HG02938 (cell line): ENCODE measurements at regions not wholly inside any gene's neighbourhood (a gene's known extent, or its start where the extent isn't known, plus 50 kb on each side); places are given as distances from the start of the nearest gene placed in this dataset.

Experiments used
- ATAC-seq: cut with Tn5 transposase; IDR thresholded peaks from one replicate; pipeline ENCODE4 v1.9.1; 2021; ENCODE audit warnings: mild to moderate bottlenecking, moderate library complexity; ENCODE audit not compliant: unreplicated experiment

DNA sequence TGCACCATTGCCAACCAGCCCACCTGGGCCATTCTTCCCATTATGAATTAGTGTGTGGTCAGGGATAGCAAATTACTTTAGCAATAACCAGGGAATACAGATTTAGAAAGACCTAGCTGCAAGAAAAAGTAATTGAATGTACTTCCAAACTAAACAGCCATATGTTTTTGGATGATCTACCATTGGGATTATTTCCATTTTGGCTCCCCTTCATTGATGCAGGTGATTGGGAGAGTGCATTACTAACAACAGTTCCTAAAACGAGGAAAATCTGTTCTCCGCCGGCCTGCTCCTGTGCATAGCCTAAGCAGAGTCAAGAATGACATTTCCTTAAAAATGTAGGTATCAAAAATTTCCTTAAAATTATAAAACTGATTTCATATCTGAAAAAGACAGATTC lies 58.5 kb downstream of the MAIP1 start:
- ATAC-seq: no peak

- ATAC-seq: no peak
Measured at GRCh38 chr2:200021449-200022114, 66.2 kb downstream of the MAIP1 start.

GRCh38 chr2:200022511-200022910 lies 67.1 kb downstream of the MAIP1 start:
- no peak for ATAC-seq

DNA sequence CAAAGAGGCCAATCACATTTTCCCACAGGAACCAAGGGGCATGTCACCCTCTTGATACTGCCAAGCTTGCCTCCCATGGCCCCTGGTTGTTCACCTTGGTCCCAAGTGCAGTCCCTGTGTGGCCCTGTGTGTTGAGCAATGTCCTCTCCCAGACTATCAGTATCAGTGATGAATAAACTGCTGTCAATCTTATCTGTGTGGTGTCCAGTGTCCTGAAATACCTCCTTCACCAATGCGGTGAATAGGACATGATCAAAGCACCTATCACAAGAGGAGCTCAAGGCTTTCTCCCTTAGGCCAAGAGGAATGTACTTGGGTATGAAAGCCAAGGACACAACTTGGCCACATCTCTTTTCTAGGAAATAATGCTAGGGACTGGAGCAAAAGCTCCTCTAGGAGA lies 68.2 kb downstream of the MAIP1 start:
- no peak for ATAC-seq

DNA sequence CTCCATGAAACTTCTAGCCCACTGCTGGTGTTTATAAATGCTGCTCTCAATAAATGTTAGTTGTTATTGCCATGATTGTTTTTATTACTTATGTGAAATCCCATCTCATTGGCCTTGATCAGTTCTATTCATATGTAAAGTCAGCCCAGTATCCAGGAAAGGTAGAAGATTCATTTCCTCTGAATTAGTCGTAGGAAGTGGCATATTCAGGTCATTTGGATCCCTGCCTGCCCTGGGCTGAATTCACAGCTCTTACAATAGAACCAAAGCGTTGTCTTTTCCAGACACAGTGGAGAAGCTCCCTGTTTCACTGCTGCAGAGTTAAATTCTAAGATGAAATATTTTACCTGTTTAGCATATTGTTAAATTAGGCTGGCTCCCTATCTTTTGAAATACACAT lies 70.3 kb downstream of the MAIP1 start:
- ATAC-seq: no peak

- ATAC-seq: no peak
Measured at GRCh38 chr2:200026332-200027230, 71.2 kb downstream of the MAIP1 start.

GRCh38 chr2:200028998-200029397 lies 73.6 kb downstream of the MAIP1 start:
- ATAC-seq: no peak

DNA sequence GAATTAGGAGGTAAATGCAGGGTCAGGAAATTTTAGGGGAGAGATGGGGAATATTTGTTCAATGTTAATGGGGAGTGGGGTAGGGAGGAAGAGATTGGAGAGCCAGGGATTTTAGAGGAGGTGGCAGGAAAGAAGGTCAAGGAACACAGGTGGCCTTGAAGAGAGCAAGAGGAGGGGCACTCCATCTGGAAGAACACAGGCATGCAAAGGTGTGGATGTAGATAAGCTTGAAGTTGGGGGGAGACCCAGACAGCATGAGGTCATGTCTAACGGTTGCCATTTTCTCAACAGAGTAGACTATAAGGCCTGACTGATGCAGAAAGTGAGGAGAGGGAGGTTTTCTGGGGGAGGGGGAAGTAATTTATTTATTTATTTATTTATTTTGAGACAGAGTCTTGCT lies 77.5 kb downstream of the MAIP1 start:
- no peak for ATAC-seq

GRCh38 chr2:200033929-200034328 lies 78.5 kb downstream of the MAIP1 start:
- no peak for ATAC-seq

GRCh38 chr2:200034816-200035215 lies 79.4 kb downstream of the MAIP1 start:
- ATAC-seq: no peak

DNA sequence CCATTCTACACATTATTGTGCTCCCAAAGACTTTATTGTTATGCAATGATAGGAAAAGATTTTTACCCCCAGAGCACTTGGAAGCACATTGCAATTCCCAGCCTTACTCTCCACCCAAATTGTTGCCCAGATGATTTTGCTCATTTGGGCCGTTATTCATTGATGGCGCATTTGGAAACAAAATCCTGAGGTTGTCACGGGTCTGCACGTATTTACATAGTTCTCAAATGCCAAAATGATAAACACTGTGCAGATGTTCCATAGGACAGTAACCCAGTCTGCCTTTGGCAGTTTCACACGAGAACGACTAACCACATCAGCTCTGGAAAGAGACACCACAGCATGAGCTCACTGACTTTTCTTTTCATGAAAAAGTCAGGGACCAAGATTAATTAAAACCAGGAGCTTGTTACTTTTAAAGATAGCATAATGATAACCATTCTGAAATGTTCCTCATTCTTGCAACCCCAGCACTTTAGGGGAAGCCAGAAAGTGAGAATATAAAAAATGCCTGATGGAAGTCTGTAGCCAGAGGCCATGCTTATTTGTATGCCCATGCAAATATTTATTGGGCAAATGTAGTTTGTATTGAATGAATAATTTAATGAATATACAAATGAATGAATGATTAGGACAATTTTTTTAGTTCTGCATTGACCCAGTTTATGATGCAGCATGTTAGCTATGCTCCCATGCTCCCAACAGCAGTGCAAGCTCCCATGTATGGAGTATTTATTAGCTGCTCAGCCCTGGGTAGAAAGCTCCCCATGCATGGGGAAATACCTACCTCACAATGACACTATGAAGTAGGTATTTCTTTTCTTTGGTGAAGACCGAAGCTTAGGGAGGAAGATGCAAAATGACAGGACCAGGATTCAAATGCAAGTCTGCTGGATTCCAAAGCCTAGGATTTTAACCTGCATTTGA lies 84.6 kb downstream of the MAIP1 start:
- ATAC-seq: no peak

GRCh38 chr2:200040831-200041230 lies 85.4 kb downstream of the MAIP1 start:
- no peak for ATAC-seq

GRCh38 chr2:200041639-200042038 lies 86.3 kb downstream of the MAIP1 start:
- ATAC-seq: no peak

GRCh38 chr2:200042102-200042735 lies 86.8 kb downstream of the MAIP1 start:
- no peak for ATAC-seq

- ATAC-seq: no peak
Measured at GRCh38 chr2:200042944-200043343, 87.6 kb downstream of the MAIP1 start.

DNA sequence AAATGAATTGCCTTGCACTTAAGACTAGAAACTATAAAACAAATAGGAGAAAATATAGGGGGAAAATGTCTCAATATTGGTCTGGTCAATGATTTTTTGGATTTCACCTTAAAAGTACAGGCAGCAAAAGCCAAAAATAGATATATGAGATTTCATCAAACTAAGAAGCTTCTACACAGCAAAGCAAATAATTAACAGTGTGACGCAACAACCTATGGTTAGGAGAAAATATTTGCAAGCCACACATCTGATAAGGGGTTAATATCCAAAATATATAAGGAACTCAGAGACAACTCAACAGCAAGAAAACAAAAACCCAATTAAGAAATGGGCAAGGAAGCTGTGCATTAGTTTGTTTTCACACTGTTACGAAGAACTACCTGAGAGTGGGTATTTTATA lies 89.1 kb downstream of the MAIP1 start:
- no peak for ATAC-seq

- no peak for ATAC-seq
Measured at GRCh38 chr2:200048421-200048820, 93.0 kb downstream of the MAIP1 start.

GRCh38 chr2:200049086-200049485 lies 93.7 kb downstream of the MAIP1 start:
- ATAC-seq: no peak

- no peak for ATAC-seq
Measured at GRCh38 chr2:200050921-200051610, 95.7 kb downstream of the MAIP1 start.

DNA sequence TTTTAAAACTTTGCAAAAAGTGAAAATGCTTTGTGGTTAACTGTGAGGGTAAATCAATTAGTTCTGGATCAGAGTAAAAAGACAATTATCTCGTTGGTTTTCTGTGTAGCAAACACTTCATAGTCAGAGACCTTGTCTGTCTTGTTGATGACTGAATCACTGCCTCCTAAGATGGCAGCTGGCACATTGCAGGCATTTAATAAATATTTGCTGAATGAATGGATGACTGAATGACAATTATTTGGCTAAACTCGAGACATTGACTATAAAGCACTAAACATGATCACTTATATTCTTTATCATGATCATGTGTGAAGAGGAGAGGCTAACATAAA lies 96.2 kb downstream of the MAIP1 start:
- ATAC-seq: no peak
